SU-DHL-6 (cell line): ENCODE measurements at regions not wholly inside any gene's neighbourhood (a gene's known extent, or its start where the extent isn't known, plus 50 kb on each side); places are given as distances from the start of the nearest gene placed in this dataset.

Experiments used
- EZH2phosphoT487 ChIP-seq: fragments of 200-600 bp; sonication (generic), shearing (Covaris generic); conservative IDR thresholded peaks from 2 replicates; pipeline ENCODE4 v1.6.1; 2018; ENCODE audit warnings: mild to moderate bottlenecking, antibody characterized with exemption, low read length, moderate library complexity, mixed read lengths
- TF ChIP-seq, protein P1 (sequence below): fragments of 200-600 bp; sonication (generic); IDR thresholded peaks from one replicate; pipeline ENCODE4 v1.5.1; 2017; ENCODE audit warnings: antibody characterized with exemption, mild to moderate bottlenecking, low read length, moderate library complexity; ENCODE audit not compliant: insufficient read depth, poor library complexity, severe bottlenecking

DNA sequence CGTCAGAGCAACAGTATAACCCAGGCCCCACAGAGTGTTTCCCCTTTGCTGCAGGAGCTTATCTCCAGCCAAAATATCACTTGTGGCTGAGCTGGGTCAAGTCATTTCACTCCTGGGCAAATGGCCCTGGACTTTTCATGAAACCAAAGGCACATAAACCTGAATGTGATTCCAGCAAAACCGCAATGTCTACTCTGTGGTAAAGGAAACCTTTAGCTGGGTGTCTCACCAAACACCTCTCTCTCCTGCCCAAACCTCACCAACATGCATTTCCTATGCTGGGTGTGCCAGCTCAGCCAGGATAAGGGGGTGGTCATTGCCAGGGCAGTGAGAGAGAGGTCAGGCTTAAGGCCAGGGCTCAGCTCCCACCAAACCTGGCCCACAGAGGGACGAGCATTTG, 67.4 kb downstream of the GTPBP8 start:
- TF ChIP-seq, protein P1, sequence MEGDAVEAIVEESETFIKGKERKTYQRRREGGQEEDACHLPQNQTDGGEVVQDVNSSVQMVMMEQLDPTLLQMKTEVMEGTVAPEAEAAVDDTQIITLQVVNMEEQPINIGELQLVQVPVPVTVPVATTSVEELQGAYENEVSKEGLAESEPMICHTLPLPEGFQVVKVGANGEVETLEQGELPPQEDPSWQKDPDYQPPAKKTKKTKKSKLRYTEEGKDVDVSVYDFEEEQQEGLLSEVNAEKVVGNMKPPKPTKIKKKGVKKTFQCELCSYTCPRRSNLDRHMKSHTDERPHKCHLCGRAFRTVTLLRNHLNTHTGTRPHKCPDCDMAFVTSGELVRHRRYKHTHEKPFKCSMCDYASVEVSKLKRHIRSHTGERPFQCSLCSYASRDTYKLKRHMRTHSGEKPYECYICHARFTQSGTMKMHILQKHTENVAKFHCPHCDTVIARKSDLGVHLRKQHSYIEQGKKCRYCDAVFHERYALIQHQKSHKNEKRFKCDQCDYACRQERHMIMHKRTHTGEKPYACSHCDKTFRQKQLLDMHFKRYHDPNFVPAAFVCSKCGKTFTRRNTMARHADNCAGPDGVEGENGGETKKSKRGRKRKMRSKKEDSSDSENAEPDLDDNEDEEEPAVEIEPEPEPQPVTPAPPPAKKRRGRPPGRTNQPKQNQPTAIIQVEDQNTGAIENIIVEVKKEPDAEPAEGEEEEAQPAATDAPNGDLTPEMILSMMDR, result no peak
- no peak for TF ChIP-seq EZH2phosphoT487
